Upper lobe of left lung (tissue), 6 donors: ENCODE measurements at regions not wholly inside any gene's neighbourhood (a gene's known extent, or its start where the extent isn't known, plus 50 kb on each side); places are given as distances from the start of the nearest gene placed in this dataset.

ENCODE experiments used
- ATAC-seq, 2 donors: fragments of 200-7000 bp; cut with Tn5 transposase; one replicate each; pipeline ENCODE4 v1.9.1; 2022; ENCODE audit warnings: mild to moderate bottlenecking in 2 of 2, moderate library complexity in 2 of 2; ENCODE audit not compliant: low FRiP score in 2 of 2
- DNase-seq, 2 donors: peaks; one replicate each; pipeline ENCODE4 v3.0.0-alpha.2; 2019 to 2020
- H3K27ac ChIP-seq, 4 donors: fragments of 200-600 bp; sonication (generic); one replicate each; pipeline ENCODE4 v1.5.1; 2016 to 2019
- H3K27me3 ChIP-seq, 4 donors: fragments of 200-600 bp; sonication (generic); one replicate each; pipeline ENCODE4 v1.5.1; 2017 to 2019
- H3K36me3 ChIP-seq, 4 donors: fragments of 200-600 bp; sonication (generic); one replicate each; pipeline ENCODE4 v1.5.1; 2016 to 2019
- H3K4me1 ChIP-seq, 4 donors: fragments of 200-600 bp; sonication (generic); one replicate each; pipeline ENCODE4 v1.5.1; 2018 to 2019
- H3K4me3 ChIP-seq, 4 donors: fragments of 200-600 bp; sonication (generic); one replicate each; pipeline ENCODE4 v1.5.1; 2017 to 2019; ENCODE audit warnings: mild to moderate bottlenecking in 2 of 4, moderate library complexity in 1 of 4
- H3K9me3 ChIP-seq, 4 donors: fragments of 200-600 bp; sonication (generic); one replicate each; pipeline ENCODE4 v1.5.1; 2018 to 2019
- EP300 ChIP-seq, 4 donors: sonication (generic); formaldehyde crosslinking; IDR thresholded peaks; one replicate each; pipeline ENCODE4 v1.5.1; 2017; ENCODE audit warnings: antibody characterized with exemption in 4 of 4, control low read depth in 2 of 4
- POLR2A ChIP-seq, 4 donors: fragments of 450-650 bp; IDR thresholded peaks; one replicate each; pipeline ENCODE4 v1.5.1; 2016 to 2017; ENCODE audit warnings: antibody characterized with exemption in 4 of 4, mild to moderate bottlenecking in 2 of 4
- POLR2AphosphoS5 ChIP-seq, 2 donors: sonication (generic); formaldehyde crosslinking; IDR thresholded peaks; one replicate each; pipeline ENCODE4 v1.5.1; 2017; ENCODE audit warnings: antibody characterized with exemption in 2 of 2
- WGBS, 2 donors: methylation state at CpG; one replicate each; pipeline ENCODE4 v1.1.5; 2017 to 2018; 5-methylcytosine and 5-hydroxymethylcytosine counted together
- TF ChIP-seq, protein P1 (sequence below), 6 experiments: fragments of 450-650 bp in 4 of 6; fragments of 200-600 bp in 2 of 6; sonication (generic) in 2 of 6; IDR thresholded peaks; one replicate each; pipeline ENCODE4 v1.5.1; 2016 to 2019; ENCODE audit warnings: antibody characterized with exemption in 6 of 6
- donor health status: DM: no; HTN: no; CAD: no; lungs with moderate emphysema.
- donor health status: DM: no; HTN: yes; CAD: no; lungs with severe emphysema.

DNA sequence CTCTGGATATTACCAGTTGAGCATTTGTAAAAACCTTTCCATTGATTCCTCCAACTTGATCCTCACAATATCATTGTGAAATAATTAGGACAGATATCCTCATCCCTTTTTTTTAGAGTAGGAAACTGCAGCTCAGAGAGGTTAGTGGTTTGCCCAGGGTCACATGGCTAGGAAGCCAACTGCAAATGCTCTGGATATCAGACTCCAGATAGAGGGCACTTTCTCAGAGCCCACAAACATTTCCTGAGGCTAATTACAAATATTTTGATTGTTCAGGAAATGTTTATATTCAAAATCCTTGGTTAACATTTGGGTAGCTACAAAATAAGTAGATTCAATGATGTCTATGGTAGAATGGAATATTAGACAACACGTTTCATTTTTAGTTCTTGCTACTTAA is 154.8 kb upstream of the DPYD start:
- Histone ChIP-seq H3K4me3 (no peak overlapping the region), H3K27me3 (no peaks in the 10 kb centered on the region), H3K36me3 (no peaks in the 10 kb centered on the region), H3K9me3 (no peaks in the 10 kb centered on the region), H3K4me1 (no peaks in the 10 kb centered on the region), H3K27ac (no peak overlapping the region)
- no peak for DNase-seq
- ATAC-seq, result no peak
- TF ChIP-seq POLR2A (IDR thresholded peaks at IDR 0.05) (no peak), EP300 (IDR thresholded peaks at IDR 0.05) (no peak), POLR2AphosphoS5 (IDR thresholded peaks at IDR 0.05) (no peak)
- TF ChIP-seq, protein P1, sequence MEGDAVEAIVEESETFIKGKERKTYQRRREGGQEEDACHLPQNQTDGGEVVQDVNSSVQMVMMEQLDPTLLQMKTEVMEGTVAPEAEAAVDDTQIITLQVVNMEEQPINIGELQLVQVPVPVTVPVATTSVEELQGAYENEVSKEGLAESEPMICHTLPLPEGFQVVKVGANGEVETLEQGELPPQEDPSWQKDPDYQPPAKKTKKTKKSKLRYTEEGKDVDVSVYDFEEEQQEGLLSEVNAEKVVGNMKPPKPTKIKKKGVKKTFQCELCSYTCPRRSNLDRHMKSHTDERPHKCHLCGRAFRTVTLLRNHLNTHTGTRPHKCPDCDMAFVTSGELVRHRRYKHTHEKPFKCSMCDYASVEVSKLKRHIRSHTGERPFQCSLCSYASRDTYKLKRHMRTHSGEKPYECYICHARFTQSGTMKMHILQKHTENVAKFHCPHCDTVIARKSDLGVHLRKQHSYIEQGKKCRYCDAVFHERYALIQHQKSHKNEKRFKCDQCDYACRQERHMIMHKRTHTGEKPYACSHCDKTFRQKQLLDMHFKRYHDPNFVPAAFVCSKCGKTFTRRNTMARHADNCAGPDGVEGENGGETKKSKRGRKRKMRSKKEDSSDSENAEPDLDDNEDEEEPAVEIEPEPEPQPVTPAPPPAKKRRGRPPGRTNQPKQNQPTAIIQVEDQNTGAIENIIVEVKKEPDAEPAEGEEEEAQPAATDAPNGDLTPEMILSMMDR (IDR thresholded peaks at IDR 0.05), result no peak
- 71 to 89% methylated on average over 1 of the region's 1 CpG for WGBS, 2 donors

GRCh38 chr1:98073823-98074222 is 153.0 kb upstream of the DPYD start:
- DNase-seq (no peak), ATAC-seq (no peak)
- no peak for TF ChIP-seq POLR2AphosphoS5 (IDR thresholded peaks at IDR 0.05)
- no peak for TF ChIP-seq EP300 (IDR thresholded peaks at IDR 0.05)
- TF ChIP-seq, protein P1 (IDR thresholded peaks at IDR 0.05), result no peak
- TF ChIP-seq POLR2A (IDR thresholded peaks at IDR 0.05), result no peak
- no peaks in the 10 kb centered on the region for H3K36me3 ChIP-seq
- H3K27me3 ChIP-seq, result no peaks in the 10 kb centered on the region
- 73 to 83% methylated on average over 3 of the region's 3 CpGs for WGBS, 2 donors
- H3K4me1 ChIP-seq, result no peaks in the 10 kb centered on the region
- no peak overlapping the region for H3K27ac ChIP-seq
- H3K4me3 ChIP-seq, result no peak overlapping the region
- no peaks in the 10 kb centered on the region for H3K9me3 ChIP-seq

DNA sequence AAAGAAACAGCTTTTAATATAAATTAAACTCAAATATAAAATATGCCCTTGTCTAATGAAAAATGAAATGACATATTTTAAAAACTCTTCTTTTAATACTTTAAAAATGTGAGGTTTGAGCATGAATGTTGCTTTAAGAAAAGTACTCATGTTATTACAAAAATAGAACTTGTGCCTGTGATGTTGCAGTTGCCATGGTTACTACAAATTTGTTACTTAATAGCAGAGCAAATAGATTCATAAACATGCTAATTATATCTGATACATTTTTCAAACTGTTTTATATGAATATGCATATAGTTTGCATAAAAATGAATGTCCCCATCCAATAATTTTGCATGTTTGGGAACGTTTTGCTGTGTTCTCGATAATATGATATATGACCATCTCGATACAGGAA is 152.3 kb upstream of the DPYD start:
- 90% methylated on average over 3 of the region's 3 CpGs for WGBS, 2 donors

DNA sequence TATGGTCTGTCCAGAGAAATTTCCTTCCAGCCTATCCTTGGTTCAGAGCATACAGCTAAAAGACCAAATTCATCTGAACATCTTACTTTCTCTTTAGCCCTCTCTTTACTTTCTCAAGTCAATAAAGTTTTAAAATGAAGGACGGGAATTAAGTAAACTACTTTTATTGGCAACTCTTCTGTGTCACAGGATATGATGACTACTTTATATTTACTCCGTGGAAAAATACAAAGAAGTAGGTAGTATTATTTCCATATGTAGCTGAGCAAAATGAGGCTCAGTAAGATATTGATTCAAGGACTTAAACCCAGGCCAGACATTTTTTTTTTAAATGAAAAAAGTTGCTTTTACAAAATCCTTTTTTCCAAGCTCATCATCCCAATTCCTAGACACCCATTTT is 151.2 kb upstream of the DPYD start:
- TF ChIP-seq EP300 (IDR thresholded peaks at IDR 0.05), result no peak
- TF ChIP-seq, protein P1 (IDR thresholded peaks at IDR 0.05), result no peak
- TF ChIP-seq POLR2AphosphoS5 (IDR thresholded peaks at IDR 0.05), result no peak
- no peak for TF ChIP-seq POLR2A (IDR thresholded peaks at IDR 0.05)
- Histone ChIP-seq H3K27me3 (no peaks in the 10 kb centered on the region), H3K9me3 (no peaks in the 10 kb centered on the region), H3K36me3 (no peaks in the 10 kb centered on the region), H3K4me3 (no peak overlapping the region), H3K4me1 (no peaks in the 10 kb centered on the region), H3K27ac (no peak overlapping the region)
- no peak for DNase-seq
- no peak for ATAC-seq
- WGBS, 2 donors, result 70 to 72% methylated on average over 2 of the region's 2 CpGs

More for the DNA sequence above, 152.3 kb upstream of the DPYD start:
- Histone ChIP-seq H3K4me3 (no peak overlapping the region), H3K9me3 (no peaks in the 10 kb centered on the region), H3K36me3 (no peaks in the 10 kb centered on the region), H3K27me3 (no peaks in the 10 kb centered on the region), H3K27ac (no peak overlapping the region), H3K4me1 (no peaks in the 10 kb centered on the region)
- DNase-seq, result no peak
- ATAC-seq, result no peak
- TF ChIP-seq EP300 (IDR thresholded peaks at IDR 0.05), result no peak
- no peak for TF ChIP-seq POLR2A (IDR thresholded peaks at IDR 0.05)
- no peak for TF ChIP-seq POLR2AphosphoS5 (IDR thresholded peaks at IDR 0.05)
- TF ChIP-seq, protein P1 (IDR thresholded peaks at IDR 0.05), result no peak

- no peak for DNase-seq
Observed at GRCh38 chr1:98068016-98068415, 147.2 kb upstream of the DPYD start.

More at GRCh38 chr1:98068016-98068415, 147.2 kb upstream of the DPYD start:
- no peaks in the 10 kb centered on the region for H3K36me3 ChIP-seq
- no peaks in the 10 kb centered on the region for H3K9me3 ChIP-seq
- no peak overlapping the region for H3K4me3 ChIP-seq
- H3K4me1 ChIP-seq, result no peaks in the 10 kb centered on the region
- H3K27me3 ChIP-seq, result no peaks in the 10 kb centered on the region
- TF ChIP-seq EP300 (IDR thresholded peaks at IDR 0.05) (no peak), POLR2AphosphoS5 (IDR thresholded peaks at IDR 0.05) (no peak), POLR2A (IDR thresholded peaks at IDR 0.05) (no peak)
- TF ChIP-seq, protein P1 (IDR thresholded peaks at IDR 0.05), result no peak
- no peak for ATAC-seq
- no peak overlapping the region for H3K27ac ChIP-seq
